ENCODE measurements at regions not wholly inside any gene's neighbourhood (a gene's known extent, or its start where the extent isn't known, plus 50 kb on each side); places are given as distances from the start of the nearest gene placed in this dataset.
"Not testable (repeated sequence)": the region's sequence is repeated elsewhere in the genome, so short reads cannot be mapped to it uniquely, and the experiment has no call there.

- Mint-ChIP-seq H3K27me3 (ENCODE audit: low read depth) (peaks cover 47% of the 10 kb centered on the region), H3K36me3 (ENCODE audit: low read depth) (no peaks in the 10 kb centered on the region)
Observed at GRCh38 chr15:94843060-94843459, 611.7 kb downstream of the MCTP2 start.

DNA sequence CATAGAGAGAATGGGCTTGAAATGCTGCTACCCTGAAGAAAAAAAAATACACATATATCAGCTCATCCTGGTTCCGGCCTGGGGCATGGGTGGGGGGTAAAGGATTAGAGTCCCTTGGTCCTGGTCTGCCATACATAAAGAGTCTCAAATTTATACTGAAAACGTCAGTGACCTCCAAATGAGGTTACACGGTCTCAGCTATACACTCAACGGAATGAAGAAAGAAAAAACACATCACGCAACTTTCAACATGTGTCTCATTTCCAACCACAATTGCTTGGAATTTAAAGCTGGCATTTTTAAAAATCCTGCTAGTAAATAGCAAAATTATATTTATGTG is 612.8 kb downstream of the MCTP2 start:
- H3K27me3 Mint-ChIP-seq (ENCODE audit: low read depth): peaks cover 47% of the 10 kb centered on the region
- H3K36me3 Mint-ChIP-seq (ENCODE audit: low read depth): no peaks in the 10 kb centered on the region
- no peaks in the 10 kb centered on the region for H3K9me3 Mint-ChIP-seq
- H3K4me1 Mint-ChIP-seq (ENCODE audit: low read depth): peaks cover 1% of the 10 kb centered on the region
- no peak overlapping the region for H3K27ac Mint-ChIP-seq
- H3K4me3 Mint-ChIP-seq: no peak overlapping the region

More at GRCh38 chr15:94843060-94843459, 611.7 kb downstream of the MCTP2 start:
- no peaks in the 10 kb centered on the region for H3K9me3 Mint-ChIP-seq
- no peak overlapping the region for H3K4me3 Mint-ChIP-seq
- H3K4me1 Mint-ChIP-seq (ENCODE audit: low read depth): peaks cover 1% of the 10 kb centered on the region
- no peak overlapping the region for H3K27ac Mint-ChIP-seq

- H3K4me3 Mint-ChIP-seq: no peak overlapping the region
- H3K4me1 Mint-ChIP-seq (ENCODE audit: low read depth): peaks cover 1% of the 10 kb centered on the region
- H3K27me3 Mint-ChIP-seq (ENCODE audit: low read depth): peaks cover 47% of the 10 kb centered on the region
- H3K36me3 Mint-ChIP-seq (ENCODE audit: low read depth): no peaks in the 10 kb centered on the region
- no peaks in the 10 kb centered on the region for H3K9me3 Mint-ChIP-seq
- H3K27ac Mint-ChIP-seq: no peak overlapping the region
Observed at GRCh38 chr15:94844538-94845389, 613.4 kb downstream of the MCTP2 start.

DNA sequence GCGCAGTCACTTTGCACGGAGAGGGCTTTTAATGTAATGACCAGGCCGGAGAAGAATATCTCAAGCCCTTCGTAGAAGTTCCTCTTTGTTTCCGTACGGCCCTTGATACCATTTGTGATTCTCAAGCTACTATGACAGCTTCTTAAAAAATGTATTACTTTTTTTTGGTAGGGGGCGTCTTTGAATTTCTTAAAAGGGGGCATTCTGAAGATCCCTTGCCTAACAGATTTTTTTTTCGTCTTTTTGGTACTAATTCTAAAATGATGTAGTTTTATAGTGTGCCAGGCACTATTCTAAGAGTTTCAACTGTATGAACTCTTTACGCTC is 614.0 kb downstream of the MCTP2 start:
- Mint-ChIP-seq H3K36me3 (ENCODE audit: low read depth) (no peaks in the 10 kb centered on the region), H3K27me3 (ENCODE audit: low read depth) (peaks cover 47% of the 10 kb centered on the region), H3K9me3 (no peaks in the 10 kb centered on the region), H3K4me1 (ENCODE audit: low read depth) (peaks cover 1% of the 10 kb centered on the region), H3K4me3 (no peak overlapping the region), H3K27ac (no peak overlapping the region)

- no peak overlapping the region for H3K4me3 Mint-ChIP-seq
- peaks cover 1% of the 10 kb centered on the region for H3K4me1 Mint-ChIP-seq (ENCODE audit: low read depth)
- H3K27me3 Mint-ChIP-seq (ENCODE audit: low read depth): peaks cover 41% of the 10 kb centered on the region
- H3K9me3 Mint-ChIP-seq: no peaks in the 10 kb centered on the region
- H3K27ac Mint-ChIP-seq: no peak overlapping the region
- no peaks in the 10 kb centered on the region for H3K36me3 Mint-ChIP-seq (ENCODE audit: low read depth)
Observed at GRCh38 chr15:94847325-94847724, 616.0 kb downstream of the MCTP2 start.

GRCh38 chr15:94848054-94848453 is 616.7 kb downstream of the MCTP2 start:
- Mint-ChIP-seq H3K27me3 (ENCODE audit: low read depth) (peaks cover 34% of the 10 kb centered on the region), H3K9me3 (no peaks in the 10 kb centered on the region), H3K4me3 (no peak overlapping the region), H3K4me1 (ENCODE audit: low read depth) (peaks cover 1% of the 10 kb centered on the region), H3K27ac (no peak overlapping the region), H3K36me3 (ENCODE audit: low read depth) (no peaks in the 10 kb centered on the region)

- Mint-ChIP-seq H3K4me1 (ENCODE audit: low read depth) (no peaks in the 10 kb centered on the region), H3K4me3 (no peak overlapping the region), H3K36me3 (ENCODE audit: low read depth) (no peaks in the 10 kb centered on the region), H3K27ac (no peak overlapping the region), H3K27me3 (ENCODE audit: low read depth) (no peaks in the 10 kb centered on the region), H3K9me3 (peaks cover 3% of the 10 kb centered on the region)
Observed at GRCh38 chr15:94855018-94855408, 623.7 kb downstream of the MCTP2 start.

GRCh38 chr15:94855409-94856266 is 624.3 kb downstream of the MCTP2 start:
- Mint-ChIP-seq H3K36me3 (ENCODE audit: low read depth) (no peaks in the 10 kb centered on the region), H3K4me3 (no peak overlapping the region), H3K4me1 (ENCODE audit: low read depth) (no peaks in the 10 kb centered on the region), H3K9me3 (peaks cover 3% of the 10 kb centered on the region), H3K27ac (no peak overlapping the region), H3K27me3 (ENCODE audit: low read depth) (no peaks in the 10 kb centered on the region)

DNA sequence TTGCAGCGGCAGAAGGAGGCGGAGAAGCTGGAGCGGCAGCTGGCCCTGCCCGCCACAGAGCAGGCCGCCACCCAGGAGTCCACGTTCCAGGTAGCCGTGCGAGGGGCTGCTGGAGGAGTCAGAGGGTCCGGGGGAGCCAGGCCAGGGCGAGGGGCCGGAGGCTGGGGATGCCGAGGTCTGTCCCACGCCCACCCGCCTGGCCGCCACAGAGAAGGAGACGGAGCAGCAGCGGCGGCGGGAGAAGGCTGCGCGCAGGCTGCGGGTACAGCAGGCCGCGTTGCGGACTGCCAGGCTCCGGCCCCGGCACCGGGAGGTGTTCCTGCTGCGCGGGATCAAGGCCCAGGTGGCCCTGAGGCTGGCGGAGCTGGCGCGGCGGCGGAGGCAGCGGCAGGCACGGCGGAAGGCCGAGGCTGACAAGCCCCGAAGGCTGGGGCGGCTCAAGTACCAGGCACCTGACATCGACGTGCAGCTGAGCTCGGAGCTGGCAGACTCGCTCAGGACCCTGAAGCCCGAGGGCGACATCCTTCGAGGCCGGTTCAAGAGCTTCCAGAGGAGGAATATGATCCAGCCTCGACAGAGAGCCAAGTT is 625.0 kb downstream of the MCTP2 start:
- Mint-ChIP-seq H3K36me3 (ENCODE audit: low read depth) (no peaks in the 10 kb centered on the region), H3K9me3 (peaks cover 3% of the 10 kb centered on the region), H3K27ac (no peak overlapping the region), H3K27me3 (ENCODE audit: low read depth) (no peaks in the 10 kb centered on the region), H3K4me3 (no peak overlapping the region), H3K4me1 (ENCODE audit: low read depth) (no peaks in the 10 kb centered on the region)

- peaks cover 3% of the 10 kb centered on the region for H3K9me3 Mint-ChIP-seq
- H3K27ac Mint-ChIP-seq: no peak overlapping the region
- no peaks in the 10 kb centered on the region for H3K4me1 Mint-ChIP-seq (ENCODE audit: low read depth)
- no peaks in the 10 kb centered on the region for H3K36me3 Mint-ChIP-seq (ENCODE audit: low read depth)
- H3K4me3 Mint-ChIP-seq: no peak overlapping the region
- H3K27me3 Mint-ChIP-seq (ENCODE audit: low read depth): no peaks in the 10 kb centered on the region
Observed at GRCh38 chr15:94857466-94857865, 626.1 kb downstream of the MCTP2 start.

- Mint-ChIP-seq H3K4me3 (no peak overlapping the region), H3K9me3 (peaks cover 3% of the 10 kb centered on the region)
Observed at GRCh38 chr15:94858011-94858410, 626.6 kb downstream of the MCTP2 start.

DNA sequence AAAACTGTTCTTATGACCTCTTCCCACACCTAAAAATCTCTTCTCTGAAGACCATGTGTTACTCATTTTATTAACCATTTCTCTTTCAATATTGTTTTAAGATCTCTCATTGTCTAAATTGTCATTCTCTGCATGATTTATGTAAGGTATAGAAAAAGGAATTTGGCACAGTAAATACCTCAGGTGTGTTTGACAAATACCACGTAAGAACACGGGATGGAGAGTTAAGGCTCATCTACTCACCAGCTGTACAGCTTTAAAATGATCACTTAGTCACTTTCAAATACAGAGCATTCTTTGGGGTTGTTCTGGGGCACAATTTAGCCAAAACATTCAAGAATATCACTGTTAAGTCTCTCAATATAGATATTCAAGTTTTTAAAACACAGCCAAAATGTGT is 627.1 kb downstream of the MCTP2 start:
- Mint-ChIP-seq H3K4me3 (no peak overlapping the region), H3K36me3 (ENCODE audit: low read depth) (no peaks in the 10 kb centered on the region), H3K9me3 (peaks cover 3% of the 10 kb centered on the region), H3K4me1 (ENCODE audit: low read depth) (no peaks in the 10 kb centered on the region), H3K27ac (no peak overlapping the region), H3K27me3 (ENCODE audit: low read depth) (no peaks in the 10 kb centered on the region)

More at GRCh38 chr15:94858011-94858410, 626.6 kb downstream of the MCTP2 start:
- Mint-ChIP-seq H3K27ac (no peak overlapping the region), H3K4me1 (ENCODE audit: low read depth) (no peaks in the 10 kb centered on the region), H3K36me3 (ENCODE audit: low read depth) (no peaks in the 10 kb centered on the region), H3K27me3 (ENCODE audit: low read depth) (no peaks in the 10 kb centered on the region)

DNA sequence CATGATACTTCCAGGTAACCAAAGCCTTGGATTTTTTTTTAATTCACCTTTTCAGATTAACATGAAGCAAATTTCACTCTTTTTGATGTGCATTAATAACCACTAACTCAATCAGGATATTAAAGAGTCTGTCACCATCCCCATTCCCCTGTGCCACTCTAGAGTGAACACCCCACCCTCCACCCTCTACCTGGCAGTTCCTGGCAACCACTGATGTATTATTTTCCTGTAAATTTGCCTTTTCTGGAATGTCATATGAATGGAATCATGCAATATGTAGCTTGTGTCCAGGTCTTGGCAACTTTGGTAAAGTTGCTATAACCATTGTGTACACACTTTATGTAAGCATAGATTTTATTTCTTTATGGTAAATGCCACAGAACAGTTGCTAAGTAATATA is 627.6 kb downstream of the MCTP2 start:
- no peak overlapping the region for H3K27ac Mint-ChIP-seq

GRCh38 chr15:94864600-94864999 is 633.2 kb downstream of the MCTP2 start:
- Mint-ChIP-seq H3K27ac (no peak overlapping the region), H3K36me3 (ENCODE audit: low read depth) (no peaks in the 10 kb centered on the region), H3K9me3 (no peaks in the 10 kb centered on the region), H3K4me1 (ENCODE audit: low read depth) (no peaks in the 10 kb centered on the region), H3K27me3 (ENCODE audit: low read depth) (no peaks in the 10 kb centered on the region), H3K4me3 (no peak overlapping the region)

More for the DNA sequence above, 627.6 kb downstream of the MCTP2 start:
- Mint-ChIP-seq H3K27me3 (ENCODE audit: low read depth) (no peaks in the 10 kb centered on the region), H3K9me3 (peaks cover 3% of the 10 kb centered on the region), H3K4me3 (no peak overlapping the region), H3K4me1 (ENCODE audit: low read depth) (no peaks in the 10 kb centered on the region), H3K36me3 (ENCODE audit: low read depth) (no peaks in the 10 kb centered on the region)

- H3K27ac Mint-ChIP-seq; H3K27me3 Mint-ChIP-seq (ENCODE audit: low read depth); H3K4me3 Mint-ChIP-seq; H3K36me3 Mint-ChIP-seq (ENCODE audit: low read depth); H3K9me3 Mint-ChIP-seq; H3K4me1 Mint-ChIP-seq (ENCODE audit: low read depth): not testable (repeated sequence)
Observed at GRCh38 chr15:94868265-94868664, 636.9 kb downstream of the MCTP2 start.
